ENCODE measurements at regions not wholly inside any gene's neighbourhood (a gene's known extent, or its start where the extent isn't known, plus 50 kb on each side); places are given as distances from the start of the nearest gene placed in this dataset.

DNA sequence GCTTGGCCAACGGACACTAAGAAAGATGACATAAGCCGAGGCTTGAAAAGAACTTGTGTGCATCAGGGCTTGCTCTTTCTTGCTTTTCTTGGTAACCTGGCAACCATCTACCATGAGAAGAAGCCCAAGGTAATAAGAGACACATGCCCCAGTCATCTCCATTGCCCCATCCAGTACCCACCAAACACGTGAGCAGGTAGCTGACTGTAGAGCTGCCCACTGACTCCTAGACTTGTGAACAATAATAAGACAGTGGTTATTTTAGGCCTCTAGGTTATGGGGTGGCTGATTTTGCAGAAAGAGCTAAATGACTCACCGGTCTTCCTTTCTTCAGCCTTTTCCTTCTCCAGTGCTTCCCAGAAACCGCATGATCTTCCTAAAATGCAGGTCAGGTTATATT, 105.0 kb upstream of the JUN start (continued):
- TF ChIP-seq PHF8 (conservative IDR thresholded peaks at IDR 0.05; ENCODE audit: low read depth, low read length) (no peak), NANOG (IDR thresholded peaks at IDR 0.05; ENCODE audit: insufficient read depth, low read depth, low read length, poor library complexity, severe bottlenecking) (no peak), POLR2A (IDR thresholded peaks at IDR 0.05; ENCODE audit: control extremely low read depth in 1 of 2, low read depth in 2 of 2, low read length in 2 of 2) (no peak), POU5F1 (IDR thresholded peaks at IDR 0.05; ENCODE audit: low read depth, low read length) (no peak), SRF (IDR thresholded peaks at IDR 0.05; ENCODE audit: low read depth, low read length) (no peak), CHD1 (IDR thresholded peaks at IDR 0.05; ENCODE audit: low read depth, low read length) (no peak), FOSL1 (IDR thresholded peaks at IDR 0.05; ENCODE audit: insufficient read depth, low read depth, low read length) (no peak), BRCA1 (IDR thresholded peaks at IDR 0.05; ENCODE audit: low read depth, low read length) (no peak)

Data from H1 (cell line).